ENCODE measurements at regions not wholly inside any gene's neighbourhood (a gene's known extent, or its start where the extent isn't known, plus 50 kb on each side); places are given as distances from the start of the nearest gene placed in this dataset.

DNA sequence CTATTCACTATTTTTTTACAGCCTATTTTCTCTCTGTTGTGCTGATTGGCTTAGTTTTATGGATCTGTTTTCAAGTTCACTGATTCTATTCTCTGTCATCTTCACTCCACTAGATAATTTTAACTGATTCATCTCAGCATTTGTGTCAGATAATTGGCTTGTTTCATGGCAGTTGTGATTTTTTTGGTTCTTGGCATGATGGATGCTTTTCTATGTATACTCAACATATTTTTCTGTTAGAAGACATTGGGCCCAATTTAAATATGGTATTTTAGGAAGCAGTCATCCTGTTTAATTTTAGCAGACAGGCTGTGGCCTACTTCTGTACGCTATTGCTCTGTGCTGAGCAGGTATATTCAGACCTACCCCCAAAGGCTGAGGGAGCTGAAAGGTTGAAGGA lies 1865.3 kb upstream of the ACO1 start (continued):
- TF ChIP-seq, protein P1, sequence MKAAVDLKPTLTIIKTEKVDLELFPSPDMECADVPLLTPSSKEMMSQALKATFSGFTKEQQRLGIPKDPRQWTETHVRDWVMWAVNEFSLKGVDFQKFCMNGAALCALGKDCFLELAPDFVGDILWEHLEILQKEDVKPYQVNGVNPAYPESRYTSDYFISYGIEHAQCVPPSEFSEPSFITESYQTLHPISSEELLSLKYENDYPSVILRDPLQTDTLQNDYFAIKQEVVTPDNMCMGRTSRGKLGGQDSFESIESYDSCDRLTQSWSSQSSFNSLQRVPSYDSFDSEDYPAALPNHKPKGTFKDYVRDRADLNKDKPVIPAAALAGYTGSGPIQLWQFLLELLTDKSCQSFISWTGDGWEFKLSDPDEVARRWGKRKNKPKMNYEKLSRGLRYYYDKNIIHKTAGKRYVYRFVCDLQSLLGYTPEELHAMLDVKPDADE (conservative IDR thresholded peaks at IDR 0.05; ENCODE audit: control insufficient read depth, low read depth, low read length) = no peak
- no peak for TF ChIP-seq U2AF1 (optimal IDR thresholded peaks at IDR 0.05; ENCODE audit: low read depth, low read length)
- TF ChIP-seq CBX3 (IDR thresholded peaks at IDR 0.05; ENCODE audit: borderline replicate concordance in 1 of 2, low read length in 2 of 2) = no peak
- no peak for TF ChIP-seq TOE1 (IDR thresholded peaks at IDR 0.05; ENCODE audit: borderline replicate concordance)
- TF ChIP-seq TOE1 (CRISPR knock-in tag; IDR thresholded peaks at IDR 0.05; ENCODE audit: borderline replicate concordance, low read depth) = no peak

GRCh38 chr9:30519756-30520155 lies 1864.7 kb upstream of the ACO1 start:
- no peaks in the 10 kb centered on the region for H3K36me3 ChIP-seq (ENCODE audit: control insufficient read depth, insufficient read depth, low read length)
- WGBS (ENCODE audit: insufficient coverage, low coverage, missing lambda C conversion rate) = no CpG with 5 or more reads among the region's 2 CpGs
- H3K4me2 ChIP-seq (ENCODE audit: insufficient read depth, low read length) = no peak overlapping the region
- ATAC-seq (no peak), FAIRE-seq (no peak), DNase-seq (ENCODE audit: extremely low read depth in 1 of 4, low spot score in 3 of 4) (no peak)
- H3K9me3 ChIP-seq (replicated peaks; ENCODE audit: control insufficient read depth, insufficient read depth, low read depth, low read length) = no peaks in the 10 kb centered on the region
- H3K9ac ChIP-seq (ENCODE audit: insufficient read depth in 1 of 2, low read depth in 2 of 2, low read length in 2 of 2) = no peak overlapping the region
- no peaks in the 10 kb centered on the region for H3K79me2 ChIP-seq (ENCODE audit: control insufficient read depth, insufficient read depth, low read length)
- H3K27ac ChIP-seq (ENCODE audit: extremely low read depth, low read depth, low read length) = no peak overlapping the region
- ChIA-PET POLR2A (no interaction called here), CTCF (ENCODE audit: low intra/inter-chr PET ratio) (no interaction called here)
- in situ Hi-C loops (cut with MboI) = no loop called here
- H3K4me1 ChIP-seq (replicated peaks in 1 of 2; ENCODE audit: control insufficient read depth in 2 of 2, insufficient read depth in 2 of 2, low read length in 2 of 2) = no peaks in the 10 kb centered on the region
- intact Hi-C loops (cut with micrococcal nuclease) = no loop called here
- H3K27me3 ChIP-seq (ENCODE audit: control insufficient read depth in 2 of 2, insufficient read depth in 2 of 2, low read length in 2 of 2) = no peaks in the 10 kb centered on the region
- BruUV-seq (replicated peaks) = no TSS peak
- no peaks in the 10 kb centered on the region for H3K9me1 ChIP-seq (ENCODE audit: control insufficient read depth, insufficient read depth, low read length)
- H3K4me3 ChIP-seq = no peak overlapping the region
- no peaks in the 10 kb centered on the region for H4K20me1 ChIP-seq (replicated peaks; ENCODE audit: control insufficient read depth, insufficient read depth, low read length)
- no peak overlapping the region for H2AFZ ChIP-seq (ENCODE audit: low read depth, low read length)
- TF ChIP-seq HDAC1 (IDR thresholded peaks at IDR 0.05) (no peak), SP2 (IDR thresholded peaks at IDR 0.05; ENCODE audit: extremely low read depth, low read depth, low read length, poor library complexity, severe bottlenecking) (no peak), HNRNPLL (IDR thresholded peaks at IDR 0.05; ENCODE audit: low read depth, low read length, poor library complexity, severe bottlenecking) (no peak), ZNF583 (CRISPR knock-in tag; IDR thresholded peaks at IDR 0.05) (no peak), ZNF436 (CRISPR knock-in tag; IDR thresholded peaks at IDR 0.05) (no peak), HSF4 (CRISPR knock-in tag; IDR thresholded peaks at IDR 0.05; ENCODE audit: borderline replicate concordance) (no peak), SMARCA5 (IDR thresholded peaks at IDR 0.05) (no peak), ZNF324 (CRISPR knock-in tag; IDR thresholded peaks at IDR 0.05) (no peak), CCNT2 (IDR thresholded peaks at IDR 0.05; ENCODE audit: borderline replicate concordance, extremely low read depth, insufficient read length, low read depth, low read length) (no peak), ZNF347 (CRISPR knock-in tag; IDR thresholded peaks at IDR 0.05; ENCODE audit: low read depth) (no peak), ETV6 (IDR thresholded peaks at IDR 0.05; ENCODE audit: borderline replicate concordance in 1 of 2, low read depth in 2 of 2, low read length in 1 of 2) (no peak), ETV6 (CRISPR knock-in tag; IDR thresholded peaks at IDR 0.05; ENCODE audit: borderline replicate concordance) (no peak), BRCA1 (IDR thresholded peaks at IDR 0.05) (no peak), BRCA1 (CRISPR knock-in tag; IDR thresholded peaks at IDR 0.05) (no peak), MTA2 (IDR thresholded peaks at IDR 0.05; ENCODE audit: low read depth) (no peak), CBX2 (IDR thresholded peaks at IDR 0.05; ENCODE audit: insufficient read depth, low read length, poor library complexity, severe bottlenecking) (no peak), TAF9B (IDR thresholded peaks at IDR 0.05; ENCODE audit: partially characterized antibody) (no peak), ZNF133 (CRISPR knock-in tag; IDR thresholded peaks at IDR 0.05) (no peak)

All from K562 (cell line).